ENCODE measurements at regions not wholly inside any gene's neighbourhood (a gene's known extent, or its start where the extent isn't known, plus 50 kb on each side); places are given as distances from the start of the nearest gene placed in this dataset.
A peak's percentile ranks its signal among the peaks of the same experiment; 100 is the strongest.

DNA sequence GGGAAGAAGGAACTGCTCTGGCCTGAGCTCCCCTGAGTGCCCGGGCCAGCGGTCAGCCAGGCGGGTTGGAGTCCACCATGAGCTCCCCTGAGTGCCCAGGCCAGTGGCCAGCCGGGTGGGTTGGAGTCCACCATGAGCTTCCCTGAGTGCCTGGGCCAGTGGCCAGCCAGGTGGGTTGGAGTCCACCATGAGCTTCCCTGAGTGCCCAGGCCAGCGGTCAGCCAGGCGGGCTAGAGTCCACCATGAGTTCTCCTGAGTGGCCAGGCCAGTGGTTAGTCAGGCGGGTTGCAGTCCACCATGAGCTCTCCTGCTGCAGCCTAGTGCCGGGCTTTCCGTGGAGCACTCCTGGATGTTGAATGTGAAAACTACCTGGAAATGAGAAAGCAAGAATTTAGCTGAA is 844.0 kb downstream of the TBC1D22A start:
- Histone ChIP-seq H3K27ac (no peak overlapping the region), H3K27me3 (peaks cover 0 to 30% (median 5%) of the 10 kb centered on the region in 3 donors), H3K4me3 (no peak overlapping the region), H3K9me3 (no peaks in the 10 kb centered on the region), H3K36me3 (no peaks in the 10 kb centered on the region), H3K4me1 (no peaks in the 10 kb centered on the region)
- intact Hi-C loops (cut with DNase I), result no loop called here
- WGBS, 2 donors, result 87 to 91% methylated on average over 9 of the region's 9 CpGs
- TF ChIP-seq, protein P1, sequence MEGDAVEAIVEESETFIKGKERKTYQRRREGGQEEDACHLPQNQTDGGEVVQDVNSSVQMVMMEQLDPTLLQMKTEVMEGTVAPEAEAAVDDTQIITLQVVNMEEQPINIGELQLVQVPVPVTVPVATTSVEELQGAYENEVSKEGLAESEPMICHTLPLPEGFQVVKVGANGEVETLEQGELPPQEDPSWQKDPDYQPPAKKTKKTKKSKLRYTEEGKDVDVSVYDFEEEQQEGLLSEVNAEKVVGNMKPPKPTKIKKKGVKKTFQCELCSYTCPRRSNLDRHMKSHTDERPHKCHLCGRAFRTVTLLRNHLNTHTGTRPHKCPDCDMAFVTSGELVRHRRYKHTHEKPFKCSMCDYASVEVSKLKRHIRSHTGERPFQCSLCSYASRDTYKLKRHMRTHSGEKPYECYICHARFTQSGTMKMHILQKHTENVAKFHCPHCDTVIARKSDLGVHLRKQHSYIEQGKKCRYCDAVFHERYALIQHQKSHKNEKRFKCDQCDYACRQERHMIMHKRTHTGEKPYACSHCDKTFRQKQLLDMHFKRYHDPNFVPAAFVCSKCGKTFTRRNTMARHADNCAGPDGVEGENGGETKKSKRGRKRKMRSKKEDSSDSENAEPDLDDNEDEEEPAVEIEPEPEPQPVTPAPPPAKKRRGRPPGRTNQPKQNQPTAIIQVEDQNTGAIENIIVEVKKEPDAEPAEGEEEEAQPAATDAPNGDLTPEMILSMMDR (IDR thresholded peaks at IDR 0.05), result no peak
- TF ChIP-seq POLR2AphosphoS5 (IDR thresholded peaks at IDR 0.05) (no peak), EP300 (IDR thresholded peaks at IDR 0.05) (no peak), POLR2A (IDR thresholded peaks at IDR 0.05) (no peak)
- peak; percentile 41 for DNase-seq

DNA sequence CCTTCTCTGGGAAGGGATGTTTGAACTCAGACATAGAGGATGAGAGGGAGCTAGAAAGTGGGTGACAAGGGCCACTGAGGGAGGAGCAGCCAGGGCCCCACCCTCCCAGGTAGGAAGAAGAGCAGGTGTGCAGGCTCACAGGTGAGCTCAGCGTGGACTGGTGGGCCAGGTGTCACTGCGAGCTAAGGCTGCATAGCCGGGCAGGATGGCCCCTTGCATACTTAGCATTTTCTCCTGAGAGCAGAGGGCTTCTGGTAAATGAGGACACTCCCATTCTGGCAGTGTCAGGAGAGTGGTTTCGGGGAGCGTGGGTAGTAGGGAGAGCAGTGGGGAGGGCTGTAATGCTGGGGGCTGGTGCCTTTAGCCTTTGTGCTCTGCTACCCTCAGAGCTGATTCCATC is 843.4 kb downstream of the TBC1D22A start:
- 45 to 71% methylated on average over 5 of the region's 5 CpGs for WGBS, 2 donors
- Histone ChIP-seq H3K4me3 (no peak overlapping the region), H3K9me3 (no peaks in the 10 kb centered on the region), H3K36me3 (no peaks in the 10 kb centered on the region), H3K4me1 (no peaks in the 10 kb centered on the region), H3K27ac (no peak overlapping the region), H3K27me3 (peaks cover 0 to 35% (median 5%) of the 10 kb centered on the region in 3 donors)
- intact Hi-C loops (cut with DNase I), result no loop called here
- TF ChIP-seq, protein P1 (IDR thresholded peaks at IDR 0.05), result no peak
- TF ChIP-seq POLR2A (IDR thresholded peaks at IDR 0.05) (no peak), EP300 (IDR thresholded peaks at IDR 0.05) (no peak), POLR2AphosphoS5 (IDR thresholded peaks at IDR 0.05) (no peak)
- peak; percentile 37 for DNase-seq

DNA sequence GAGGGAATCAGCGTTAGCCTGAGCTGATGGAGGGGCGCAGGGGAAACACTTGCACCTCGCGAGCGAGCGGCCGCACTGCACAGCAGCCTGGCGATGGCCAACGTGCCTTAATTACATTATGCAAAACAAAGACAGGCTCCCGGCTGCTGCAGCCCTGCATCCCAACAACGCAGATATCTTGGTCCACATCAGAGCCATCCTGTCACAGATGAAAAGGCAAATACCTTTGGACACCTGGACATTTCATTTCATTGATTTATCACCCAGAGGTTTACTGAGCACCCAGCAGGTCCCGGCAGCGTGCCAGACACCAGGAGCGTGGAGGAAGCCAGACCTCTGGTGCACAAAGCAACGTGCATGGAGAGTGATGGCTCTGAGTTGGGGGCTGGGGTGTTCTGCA is 843.0 kb downstream of the TBC1D22A start:
- H3K27me3 ChIP-seq, result peaks cover 0 to 37% (median 5%) of the 10 kb centered on the region in 3 donors
- intact Hi-C loops (cut with DNase I), result no loop called here
- TF ChIP-seq POLR2A (IDR thresholded peaks at IDR 0.05) (no peak), POLR2AphosphoS5 (IDR thresholded peaks at IDR 0.05) (no peak), EP300 (IDR thresholded peaks at IDR 0.05) (no peak)
- TF ChIP-seq, protein P1 (IDR thresholded peaks at IDR 0.05), result no peak
- 72 to 74% methylated on average over 15 of the region's 15 CpGs for WGBS, 2 donors
- H3K4me1 ChIP-seq, result no peaks in the 10 kb centered on the region
- H3K9me3 ChIP-seq, result no peaks in the 10 kb centered on the region
- no peak overlapping the region for H3K4me3 ChIP-seq
- H3K27ac ChIP-seq, result no peak overlapping the region
- peak; percentile 39 for DNase-seq
- H3K36me3 ChIP-seq, result no peaks in the 10 kb centered on the region

DNA sequence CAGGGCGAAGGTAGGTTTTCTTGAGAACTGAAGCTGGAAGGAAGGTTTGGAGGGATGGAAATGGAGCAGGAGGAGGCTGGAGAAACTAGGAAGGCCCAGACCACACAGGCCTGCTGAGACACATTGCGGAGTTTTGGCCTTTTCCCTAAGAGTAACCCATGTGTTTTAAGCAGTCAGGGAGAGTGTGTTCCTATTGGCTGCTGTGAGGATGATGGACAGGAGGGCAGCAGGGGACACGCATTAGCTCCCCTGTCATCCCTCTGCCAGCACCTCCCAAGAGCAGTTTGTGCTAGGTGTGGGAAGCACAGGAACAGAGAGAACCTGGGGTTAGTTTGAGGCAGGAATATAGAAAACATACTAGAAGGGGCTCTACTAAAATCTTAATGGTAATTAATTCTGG is 842.1 kb downstream of the TBC1D22A start:
- 68 to 83% methylated on average over 3 of the region's 3 CpGs for WGBS, 2 donors
- intact Hi-C loops (cut with DNase I), result no loop called here
- H3K9me3 ChIP-seq, result no peaks in the 10 kb centered on the region
- no peak overlapping the region for H3K27ac ChIP-seq
- peaks cover 0 to 37% (median 5%) of the 10 kb centered on the region in 3 donors for H3K27me3 ChIP-seq
- H3K36me3 ChIP-seq, result no peaks in the 10 kb centered on the region
- H3K4me1 ChIP-seq, result no peaks in the 10 kb centered on the region
- TF ChIP-seq, protein P1 (IDR thresholded peaks at IDR 0.05), result no peak
- TF ChIP-seq POLR2A (IDR thresholded peaks at IDR 0.05) (no peak), EP300 (IDR thresholded peaks at IDR 0.05) (no peak), POLR2AphosphoS5 (IDR thresholded peaks at IDR 0.05) (no peak)
- H3K4me3 ChIP-seq, result no peak overlapping the region
- DNase-seq, result peak; percentile 9

DNA sequence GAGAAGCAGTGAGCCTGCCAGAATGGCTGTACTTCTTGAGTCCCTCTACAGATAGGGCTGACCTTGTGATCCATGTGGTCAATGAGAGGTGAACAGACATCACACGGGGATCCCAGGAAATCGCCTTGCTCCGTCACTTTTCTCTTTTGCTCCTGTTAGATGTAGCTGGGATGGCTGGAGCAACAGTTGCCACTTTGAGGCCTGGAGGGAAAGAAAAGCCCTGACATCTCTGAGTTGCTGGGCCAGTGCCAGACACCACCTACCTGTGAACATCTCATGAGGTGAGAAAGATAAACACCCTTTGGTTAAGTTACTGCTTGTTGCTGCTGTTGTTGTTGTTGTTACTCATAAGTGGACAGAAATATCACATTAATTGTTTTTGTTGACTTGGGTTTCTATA is 840.3 kb downstream of the TBC1D22A start:
- DNase-seq, result peak; percentile 13

More for the DNA sequence above, 840.3 kb downstream of the TBC1D22A start:
- no peaks in the 10 kb centered on the region for H3K9me3 ChIP-seq
- WGBS, 2 donors, result 90 to 94% methylated on average over 3 of the region's 3 CpGs
- no peaks in the 10 kb centered on the region for H3K4me1 ChIP-seq
- H3K27ac ChIP-seq, result no peak overlapping the region
- H3K4me3 ChIP-seq, result no peak overlapping the region
- peaks cover 0 to 28% (median 5%) of the 10 kb centered on the region in 3 donors for H3K27me3 ChIP-seq
- TF ChIP-seq, protein P1 (IDR thresholded peaks at IDR 0.05), result no peak
- TF ChIP-seq POLR2AphosphoS5 (IDR thresholded peaks at IDR 0.05), result no peak
- no peak for TF ChIP-seq EP300 (IDR thresholded peaks at IDR 0.05)
- no peak for TF ChIP-seq POLR2A (IDR thresholded peaks at IDR 0.05)
- intact Hi-C loops (cut with DNase I), result no loop called here
- H3K36me3 ChIP-seq, result no peaks in the 10 kb centered on the region
